Urothelium cell line (cell line): ENCODE measurements at regions not wholly inside any gene's neighbourhood (a gene's known extent, or its start where the extent isn't known, plus 50 kb on each side); places are given as distances from the start of the nearest gene placed in this dataset.
A peak's percentile ranks its signal among the peaks of the same experiment; 100 is the strongest.

Source experiments
- DNase-seq: peaks from one replicate; pipeline ENCODE4 v3.0.0; 2011; ENCODE audit warnings: low spot score, mixed read lengths
- FAIRE-seq: peaks from 2 replicates; lab custom pipeline; 2011; peaks lifted over from hg19 to GRCh38; lab: Jason Lieb, UNC

DNA sequence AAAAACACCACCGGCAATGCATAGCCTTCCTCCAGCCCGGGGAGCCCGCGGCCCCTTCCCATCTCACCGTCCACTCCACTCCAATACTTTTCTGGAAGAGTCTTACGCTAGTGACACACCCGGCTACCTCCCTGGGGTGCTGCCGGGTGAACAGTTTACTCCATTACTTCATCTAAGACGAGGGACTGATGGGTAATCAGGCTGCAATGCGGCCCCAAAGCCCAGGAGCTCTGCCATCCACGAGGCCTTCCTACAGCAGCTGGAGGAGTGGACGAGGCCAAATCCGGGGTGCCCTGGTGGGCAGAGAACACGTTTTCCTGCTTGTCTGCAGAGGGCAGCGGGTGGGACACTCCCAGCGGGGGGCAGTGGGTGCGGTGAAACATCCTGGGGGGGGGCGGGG is 356.2 kb upstream of the SHH start:
- no peak for FAIRE-seq
- no peak for DNase-seq

DNA sequence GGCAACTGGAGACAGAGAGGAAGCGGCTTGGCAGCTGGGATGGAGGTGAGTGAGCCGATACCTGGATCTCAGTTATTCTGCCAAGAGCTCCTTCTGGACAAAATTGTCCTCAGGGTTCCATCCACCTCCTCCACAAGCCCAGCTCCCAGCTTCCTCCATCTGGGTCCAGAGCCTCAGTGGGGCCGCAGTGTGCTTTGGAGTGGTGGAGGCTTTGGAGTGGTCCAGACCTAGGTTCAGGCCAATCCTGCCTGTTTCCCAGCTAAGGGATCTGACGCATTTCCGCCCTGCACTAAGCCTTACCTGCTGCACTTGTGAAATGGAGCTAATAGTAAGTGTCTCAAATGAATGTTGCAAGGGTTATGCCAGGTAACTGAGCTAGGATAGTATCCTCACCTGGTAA is 355.7 kb upstream of the SHH start:
- DNase-seq (no peak), FAIRE-seq (no peak)

DNA sequence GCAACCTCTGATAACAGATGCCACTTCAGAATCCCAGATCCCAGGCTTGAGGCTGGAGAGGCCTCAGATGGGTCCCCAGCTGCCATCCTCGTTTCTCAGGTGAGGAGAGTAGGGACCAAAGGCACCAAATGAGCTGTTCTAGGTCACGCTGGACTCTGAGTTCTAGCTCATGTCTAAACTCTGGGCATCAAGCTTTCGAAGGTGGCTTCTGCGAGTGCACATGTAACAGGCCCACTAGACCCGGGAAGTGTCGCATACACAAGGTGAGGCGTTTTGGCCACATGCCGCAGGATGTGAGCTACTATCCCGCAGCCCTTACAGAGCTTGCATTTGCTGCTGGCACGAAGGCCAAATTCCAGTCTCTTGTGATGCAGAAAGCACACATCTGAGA is 355.1 kb upstream of the SHH start:
- FAIRE-seq (no peak), DNase-seq (no peak)

DNA sequence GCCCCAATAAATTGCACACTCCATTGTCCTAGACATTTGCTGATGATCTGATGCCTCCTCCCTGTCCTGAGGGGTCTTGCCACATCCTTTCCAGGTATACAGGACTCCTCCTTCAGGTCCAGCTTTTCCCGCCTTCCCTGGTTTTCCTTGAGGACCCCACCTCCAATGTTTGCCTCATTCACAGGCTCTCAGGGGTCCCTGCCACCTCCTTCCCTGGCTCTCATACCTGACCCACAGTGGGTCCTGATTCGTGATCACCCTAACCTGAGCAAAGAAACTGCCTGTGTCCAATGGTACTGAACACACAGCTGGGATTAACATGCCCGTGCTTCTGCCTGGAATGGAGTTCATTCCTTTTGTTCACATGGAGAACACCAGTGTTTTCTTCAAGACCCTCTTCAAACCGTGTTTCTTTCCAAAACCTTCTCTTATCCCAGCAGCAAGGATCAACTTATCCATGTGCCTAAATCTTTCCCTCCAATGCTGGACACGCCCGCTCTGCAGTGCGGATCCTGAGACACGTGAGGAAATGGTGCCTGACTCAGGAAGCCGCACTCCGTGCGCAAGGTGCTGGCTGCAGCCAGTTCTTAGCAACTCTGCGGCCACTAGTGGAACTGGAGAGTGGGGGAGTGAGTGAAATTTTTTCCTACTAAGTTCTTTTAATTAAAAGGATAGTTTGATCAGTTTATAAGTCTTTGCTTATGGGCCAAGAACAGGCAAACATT is 354.6 kb upstream of the SHH start:
- DNase-seq (no peak), FAIRE-seq (no peak)

DNA sequence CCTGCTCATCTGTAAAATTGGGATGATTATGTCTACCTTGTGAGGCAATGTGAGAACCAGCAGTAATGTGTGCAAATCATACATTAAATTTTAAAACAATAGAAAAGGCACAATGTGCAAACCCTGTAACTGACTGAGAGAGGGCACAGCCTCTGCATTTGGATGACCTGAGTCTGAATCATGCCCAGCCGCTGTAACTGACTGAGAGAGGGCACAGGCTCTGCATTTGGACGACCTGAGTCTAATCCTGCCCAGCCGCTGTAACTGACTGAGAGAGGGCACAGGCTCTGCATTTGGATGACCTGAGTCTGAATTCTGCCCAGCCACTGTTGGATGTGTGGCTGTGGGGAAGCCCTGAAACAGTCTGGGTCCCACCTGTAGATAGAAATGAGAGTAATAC is 351.5 kb upstream of the SHH start:
- DNase-seq: no peak
- FAIRE-seq: no peak

DNA sequence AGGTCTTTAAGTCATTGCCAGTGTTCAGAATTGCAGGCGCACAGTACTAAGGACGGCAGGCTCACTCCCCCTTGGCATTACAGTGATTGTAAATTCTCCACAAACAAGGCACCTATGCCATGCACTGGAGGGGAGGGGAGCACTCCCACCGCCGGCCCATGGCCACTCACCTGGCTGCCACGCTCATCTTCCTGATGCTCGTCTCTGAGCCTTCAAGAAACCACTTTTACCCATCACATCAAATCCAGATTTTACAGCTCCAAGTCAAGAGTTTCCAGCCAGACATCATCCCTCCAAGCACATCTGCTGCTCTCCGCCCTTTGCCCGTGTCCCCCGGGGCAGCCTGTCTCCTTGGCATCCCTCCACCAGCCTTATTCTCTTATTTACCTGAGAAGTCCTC is 350.2 kb upstream of the SHH start:
- FAIRE-seq (no peak), DNase-seq (no peak)

DNA sequence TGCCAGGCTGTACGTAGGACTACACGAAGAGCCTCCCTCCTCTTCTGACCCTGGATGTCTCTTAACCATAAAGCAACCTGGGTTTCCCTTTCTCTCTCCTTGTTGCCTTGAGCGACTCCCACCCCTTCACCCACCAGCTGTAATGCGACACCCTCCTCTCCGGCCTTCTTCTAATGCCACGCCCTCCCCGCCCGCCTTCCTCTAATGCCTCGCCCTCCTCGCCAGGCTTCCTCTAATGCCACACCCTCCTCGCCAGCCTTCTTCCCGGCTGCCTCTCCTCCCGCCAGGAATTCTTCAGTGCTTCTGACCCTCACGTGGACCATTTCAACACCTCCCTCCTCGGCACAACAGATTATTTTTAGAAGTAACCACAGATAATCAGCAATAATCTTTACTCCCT is 348.5 kb upstream of the SHH start:
- DNase-seq (peak; percentile 18), FAIRE-seq (no peak)

DNA sequence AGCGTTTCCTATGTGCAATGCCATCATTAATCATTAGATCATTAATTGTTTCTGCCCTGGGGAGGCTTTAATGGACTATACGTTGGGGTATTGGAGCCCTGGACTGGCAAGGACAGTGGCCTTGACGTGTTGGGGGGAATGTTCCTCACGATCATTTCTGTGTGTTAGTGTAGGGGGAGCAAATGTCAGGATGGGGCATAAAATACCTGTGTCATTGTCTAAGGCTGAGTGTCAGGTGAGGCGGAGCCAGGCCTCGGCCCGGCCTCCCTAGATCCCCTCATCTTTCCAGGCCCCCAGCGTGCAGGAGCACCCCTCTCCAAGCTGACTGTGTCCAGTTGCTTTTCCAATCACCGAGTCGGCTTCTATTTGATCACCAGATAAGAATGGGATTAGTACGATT is 346.4 kb upstream of the SHH start:
- FAIRE-seq: no peak

DNA sequence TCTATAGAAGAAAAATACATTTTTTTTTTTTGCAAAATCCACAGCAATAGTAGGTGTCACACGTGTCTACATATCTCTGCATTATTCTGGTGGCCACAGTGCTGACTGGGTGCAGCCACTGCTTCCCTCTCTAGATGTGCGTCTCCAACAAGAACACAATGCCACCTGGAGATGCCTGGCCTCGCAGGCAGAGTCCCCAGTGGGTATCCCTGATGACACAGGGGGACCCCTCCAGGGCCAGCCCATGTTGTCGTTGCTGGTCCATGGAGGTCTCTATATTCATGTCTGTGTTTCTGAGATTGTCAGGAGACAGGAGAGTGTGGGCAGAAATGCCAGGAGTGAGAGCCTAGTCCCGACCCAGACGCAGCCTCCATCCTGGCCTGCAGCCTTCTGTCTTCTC is 345.9 kb upstream of the SHH start:
- FAIRE-seq: no peak
- DNase-seq: no peak

More for the DNA sequence above, 346.4 kb upstream of the SHH start:
- DNase-seq: no peak

DNA sequence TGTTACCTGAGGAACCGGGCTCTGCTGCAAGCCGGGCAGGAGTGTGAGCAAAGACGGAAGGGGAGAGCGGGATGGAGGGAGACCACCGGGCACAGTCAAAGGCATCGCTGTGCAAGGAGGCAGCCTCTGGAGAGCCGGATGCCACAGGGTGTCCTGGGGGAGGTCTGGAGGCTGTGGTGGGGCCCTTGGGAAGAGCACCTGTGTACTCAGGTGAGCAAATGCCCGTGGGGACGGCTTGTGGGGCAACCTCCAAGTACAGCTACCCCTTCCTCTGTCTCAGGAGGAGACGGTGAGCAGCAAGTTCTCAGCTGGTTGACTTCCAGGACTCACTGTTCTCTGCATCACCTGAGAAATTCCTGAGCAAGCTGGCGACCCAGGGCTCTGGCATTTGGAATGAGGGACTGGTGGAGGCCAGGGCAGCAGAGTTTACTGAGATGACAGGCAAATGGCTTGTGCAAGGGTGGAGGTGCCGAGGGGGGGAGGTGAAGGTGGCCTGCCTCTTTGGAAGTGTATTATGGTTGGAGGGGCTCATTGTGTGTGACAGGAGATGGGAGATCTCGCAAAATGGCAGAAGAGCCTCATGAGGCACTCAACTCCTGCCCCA is 345.2 kb upstream of the SHH start:
- FAIRE-seq: no peak

DNA sequence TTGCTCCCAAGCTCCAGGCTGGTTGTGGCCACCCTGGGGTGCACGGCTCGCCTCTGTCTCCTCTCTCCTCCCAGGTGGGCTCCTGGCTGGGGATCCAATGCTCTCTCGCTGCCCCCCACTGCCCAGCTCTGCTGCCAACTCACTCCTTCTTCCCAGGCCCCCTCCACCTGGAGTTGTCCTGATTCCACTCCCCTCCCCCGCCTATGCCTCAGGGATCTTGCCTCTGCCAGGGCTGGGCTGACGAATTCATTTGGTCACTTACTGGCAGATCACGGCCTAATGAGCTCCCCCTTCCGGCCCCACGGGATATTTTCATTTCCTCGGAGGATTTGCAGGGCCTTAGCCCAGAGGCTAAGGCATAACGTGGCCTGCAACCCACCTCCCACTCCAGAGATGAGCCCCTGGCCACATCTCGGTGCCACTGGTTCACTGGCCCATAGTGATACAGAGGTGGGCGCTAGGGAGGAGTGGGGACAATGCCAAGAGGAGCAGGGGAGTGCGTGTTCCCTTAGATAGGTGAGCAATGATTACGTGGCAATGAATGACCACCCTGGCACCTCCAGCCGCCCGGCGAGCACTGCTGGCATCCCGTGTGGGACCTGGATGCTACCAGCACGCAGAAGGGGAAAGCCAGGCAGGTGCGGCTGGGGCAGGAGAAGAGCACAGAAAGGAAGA is 344.6 kb upstream of the SHH start:
- FAIRE-seq (no peak), DNase-seq (peak; percentile 32)

More for the DNA sequence above, 345.2 kb upstream of the SHH start:
- DNase-seq: no peak

DNA sequence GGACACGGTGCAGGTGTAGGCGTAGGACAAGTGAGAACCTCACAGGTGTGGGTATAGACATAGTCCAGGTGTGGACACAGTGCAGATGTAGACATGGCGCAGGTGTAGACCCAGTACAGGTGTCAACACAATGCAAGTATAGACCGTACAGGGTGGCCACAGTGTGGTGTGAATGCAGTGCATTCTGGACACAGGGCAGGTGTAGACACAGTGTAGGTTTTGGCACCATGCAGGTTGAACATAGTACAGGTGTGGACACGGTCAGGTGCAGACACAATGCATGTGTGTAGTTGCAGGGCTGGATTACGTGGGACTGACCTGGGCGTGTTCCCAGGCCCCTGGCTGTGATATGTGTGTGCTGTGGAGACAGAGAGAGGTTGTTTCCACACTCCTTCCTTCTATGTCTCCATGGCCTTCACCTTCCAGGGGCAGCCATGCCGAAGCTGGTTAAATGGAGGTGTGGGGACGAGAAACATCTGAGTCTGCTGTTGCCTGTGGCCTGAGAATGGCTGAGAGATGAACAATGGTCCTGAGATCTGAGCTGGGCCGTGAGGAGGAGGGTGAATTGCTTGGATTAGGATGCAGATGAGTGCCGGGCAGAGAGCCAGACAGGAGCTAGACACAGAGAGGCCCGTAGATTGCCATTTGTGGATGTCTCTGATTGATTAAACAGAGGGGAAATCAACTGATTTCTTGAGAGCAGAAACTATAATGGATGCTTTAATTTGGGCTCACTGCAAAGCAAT is 343.9 kb upstream of the SHH start:
- DNase-seq: no peak

DNA sequence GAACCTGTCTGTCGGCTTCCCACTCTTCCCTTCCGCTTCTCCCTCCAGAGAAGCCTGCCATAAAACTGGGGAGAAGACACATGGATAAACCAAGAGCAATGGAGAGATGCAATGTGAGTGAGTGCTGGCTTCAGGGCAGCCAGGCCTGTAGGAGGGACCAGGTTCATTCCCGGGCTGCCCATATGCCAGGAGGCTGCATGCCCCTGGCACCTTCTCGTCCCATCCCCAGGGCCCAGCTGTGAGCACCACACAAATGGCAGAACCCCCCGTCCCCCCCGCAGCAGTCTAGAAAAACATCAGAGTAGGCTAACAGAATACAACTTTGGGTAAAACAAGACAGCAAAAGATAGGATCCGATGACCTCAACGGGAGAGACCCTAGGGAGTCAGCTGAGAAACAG is 341.3 kb upstream of the SHH start:
- no peak for FAIRE-seq

More for the DNA sequence above, 343.9 kb upstream of the SHH start:
- FAIRE-seq: no peak

DNA sequence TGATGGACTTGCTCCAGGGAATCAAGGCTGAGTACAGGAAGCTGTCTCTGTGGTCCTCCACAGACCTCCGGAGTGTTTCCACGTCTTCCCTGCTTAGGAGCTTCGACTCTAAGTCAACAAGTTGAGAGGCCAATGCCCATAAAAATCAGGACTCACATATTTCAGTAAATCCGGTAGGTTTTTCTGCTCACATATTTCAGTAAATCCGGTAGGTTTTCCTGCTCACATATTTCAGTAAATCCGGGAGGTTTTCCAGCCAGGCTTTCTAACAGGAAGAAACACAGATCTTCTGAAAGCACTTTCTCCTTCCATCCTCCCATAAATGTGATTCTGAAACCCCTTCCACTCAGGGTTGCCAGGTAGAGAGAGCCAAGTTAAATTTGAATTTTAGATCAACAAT is 340.1 kb upstream of the SHH start:
- FAIRE-seq: no peak
- no peak for DNase-seq

More for the DNA sequence above, 341.3 kb upstream of the SHH start:
- no peak for DNase-seq

DNA sequence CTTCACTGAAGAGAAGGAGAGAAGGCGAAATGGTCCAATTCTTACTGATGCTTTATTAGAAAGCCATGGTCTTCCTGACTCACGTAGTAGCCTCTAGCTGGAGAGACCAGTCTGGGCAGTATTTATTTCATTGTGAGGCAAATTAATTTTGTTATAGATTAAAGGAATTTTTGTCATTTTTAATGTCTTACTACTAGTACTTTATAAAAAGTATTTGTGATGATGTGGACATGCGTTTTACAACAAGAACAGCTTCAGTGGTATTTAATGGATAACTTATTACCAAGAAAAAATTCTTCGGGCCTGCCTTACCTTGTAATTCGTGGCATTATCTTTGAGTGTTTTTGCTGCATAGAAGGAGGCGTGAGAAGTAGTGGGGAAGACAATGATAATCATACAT is 339.4 kb upstream of the SHH start:
- FAIRE-seq (no peak), DNase-seq (no peak)

DNA sequence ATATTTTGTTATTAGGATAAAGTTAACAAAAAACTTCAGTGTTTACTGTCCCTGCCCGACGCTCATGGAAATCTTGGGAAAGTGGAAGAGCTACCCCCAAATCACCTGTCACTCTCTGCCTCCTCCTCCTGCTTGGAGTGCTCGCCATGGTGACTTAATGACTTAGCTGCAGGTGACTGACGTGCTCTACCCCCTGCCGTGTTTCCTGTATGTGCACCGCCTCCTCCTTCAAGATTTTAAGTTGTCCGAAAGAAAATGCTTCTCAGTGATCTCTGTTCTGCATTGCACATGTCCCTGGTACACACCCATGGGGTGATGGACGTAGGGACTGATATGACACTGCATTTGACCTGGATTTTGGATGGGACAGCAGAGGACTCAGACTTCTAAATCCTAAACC is 338.8 kb upstream of the SHH start:
- no peak for FAIRE-seq
- DNase-seq: no peak

DNA sequence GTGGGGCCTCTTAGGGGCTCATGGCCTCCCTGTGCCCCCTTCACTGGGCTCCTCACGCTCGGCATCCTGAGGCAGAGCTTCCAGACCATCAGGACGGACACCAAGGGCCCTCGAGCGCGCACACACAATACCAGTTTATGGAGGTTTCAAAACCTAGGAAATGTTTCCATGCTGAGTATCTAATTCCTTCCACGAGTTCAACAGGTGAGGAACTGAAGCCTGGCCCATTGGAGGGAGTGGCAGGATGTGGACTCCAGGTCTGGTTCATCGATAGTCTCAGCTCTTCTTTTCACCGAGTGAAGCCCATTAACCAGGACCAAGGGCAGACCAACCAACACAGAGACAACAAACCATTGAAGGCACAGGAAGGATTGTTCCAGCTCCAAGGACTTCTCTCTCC is 336.7 kb upstream of the SHH start:
- no peak for DNase-seq
- FAIRE-seq: no peak

DNA sequence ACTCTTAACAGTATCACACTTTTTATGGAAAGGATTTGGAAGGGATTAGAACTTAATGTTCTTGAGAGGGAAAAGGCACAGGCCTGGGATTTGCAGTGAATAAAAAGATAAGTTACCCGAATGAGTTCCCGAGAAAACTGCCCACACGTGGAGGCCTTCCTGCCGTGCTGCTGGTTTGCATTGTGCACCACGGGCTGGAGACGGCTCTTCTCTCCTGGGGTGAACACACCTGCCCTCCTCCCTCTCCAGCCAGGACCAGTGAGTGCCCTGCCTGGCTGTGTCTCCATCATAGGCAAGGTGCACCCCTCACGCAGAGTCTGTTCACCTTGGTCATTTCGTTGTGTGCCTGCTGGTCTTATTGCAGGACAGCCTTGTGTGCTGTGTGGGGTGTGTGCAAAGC is 336.3 kb upstream of the SHH start:
- DNase-seq (no peak), FAIRE-seq (no peak)

DNA sequence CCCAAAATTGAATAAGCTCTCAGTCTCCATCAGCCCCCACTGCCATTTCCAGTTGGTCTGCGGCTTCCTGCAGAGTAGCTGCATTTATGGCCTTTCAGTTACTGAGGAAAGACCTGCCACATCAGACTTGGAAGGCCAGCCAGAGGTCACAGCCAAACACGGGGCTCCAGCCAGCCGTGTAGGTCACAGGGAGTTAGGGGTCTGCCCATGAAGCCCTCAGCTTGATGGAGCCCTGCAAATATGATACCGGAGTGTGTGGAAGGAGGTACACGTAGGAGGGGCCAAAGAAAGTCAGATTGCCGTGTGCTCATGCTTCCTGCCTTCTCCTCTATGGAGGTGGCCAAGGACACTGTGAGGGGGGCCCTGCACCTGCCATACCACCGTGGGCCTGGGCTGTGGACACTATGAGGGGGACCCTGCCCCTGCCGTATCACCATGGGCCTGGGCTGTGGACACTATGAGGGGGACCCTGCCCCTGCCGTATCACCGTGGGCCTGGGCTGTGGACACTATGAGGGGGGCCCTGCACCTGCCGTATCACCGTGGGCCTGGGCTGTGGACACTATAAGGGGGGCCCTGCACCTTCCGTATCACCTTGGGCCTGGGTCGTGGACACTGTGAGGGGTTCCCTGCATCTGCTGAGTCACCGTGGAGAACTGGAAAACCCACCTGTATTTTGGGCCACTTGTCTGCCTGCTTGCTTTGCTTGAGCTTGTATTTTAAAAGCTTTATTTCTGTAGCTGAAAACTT is 335.7 kb upstream of the SHH start:
- FAIRE-seq (no peak), DNase-seq (no peak)

DNA sequence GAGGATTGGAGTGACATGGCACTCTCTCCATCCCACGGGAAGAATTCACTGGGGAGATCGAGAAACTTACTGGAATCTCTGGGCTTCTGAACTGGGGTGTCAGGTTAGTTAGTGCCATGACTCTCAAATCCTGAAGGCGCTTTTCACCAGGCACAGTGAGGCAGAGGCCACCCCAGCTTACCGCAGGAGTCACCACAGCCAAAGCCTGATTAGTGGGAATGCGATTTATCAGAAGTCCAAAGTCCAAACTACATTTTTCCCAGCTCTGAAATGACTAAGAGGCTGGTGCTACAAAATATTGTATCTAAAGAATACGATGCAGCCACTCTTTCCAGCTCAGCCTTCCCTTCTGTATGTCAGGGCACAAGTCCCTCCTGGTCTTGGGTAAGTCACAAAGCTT is 334.8 kb upstream of the SHH start:
- FAIRE-seq (no peak), DNase-seq (no peak)

DNA sequence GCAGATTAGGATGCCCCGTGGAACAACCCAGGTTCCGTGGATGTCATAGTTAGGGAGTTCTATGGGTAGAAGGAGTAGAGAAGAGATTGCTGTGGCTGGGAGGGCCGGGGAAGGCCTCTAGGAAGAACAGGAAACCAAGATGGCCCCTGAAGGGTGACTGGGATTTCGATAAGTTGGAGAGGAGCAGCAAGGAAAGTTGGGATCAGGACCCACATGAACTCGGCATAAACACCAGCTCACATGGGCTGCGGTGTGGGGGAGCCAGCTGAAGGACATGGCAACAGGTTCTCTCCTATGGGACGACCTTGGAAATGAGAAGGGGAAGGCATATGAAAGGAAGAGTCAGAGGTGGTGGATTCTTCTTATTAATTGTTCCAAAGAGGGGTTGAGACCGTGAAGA is 333.7 kb upstream of the SHH start:
- DNase-seq: no peak
- FAIRE-seq: no peak
